ENCODE measurements at regions not wholly inside any gene's neighbourhood (a gene's known extent, or its start where the extent isn't known, plus 50 kb on each side); places are given as distances from the start of the nearest gene placed in this dataset.

GRCh38 chr17:77390870-77391269 is 250.1 kb downstream of the SEC14L1 start:
- no peaks in the 10 kb centered on the region; the same call in 1 of the 2 replicates for H3K9me3 ChIP-seq (ENCODE audit: control insufficient read depth, insufficient read depth, low read length)
- POLR2A ChIA-PET: interaction anchor here (1.2 to 1.8 kb wide), 4 partner anchors 8 to 34 kb away, joined by 3 to 10 read pairs (median 10); no protein-coding TSS in a partner anchor
- H3K27me3 ChIP-seq (ENCODE audit: control insufficient read depth, insufficient read depth, low read length): no peaks in the 10 kb centered on the region
- H3K4me3 ChIP-seq (ENCODE audit: low read depth, low read length): no peak overlapping the region
- peak overlapping the region; percentile 94 for H3K27ac ChIP-seq (ENCODE audit: low read depth, low read length)
- no peak for TF ChIP-seq CTCF (IDR thresholded peaks at IDR 0.05; ENCODE audit: low read depth, low read length)
- DNase-seq (ENCODE audit: low read depth, low spot score): no peak
- CTCF ChIA-PET: interaction anchor here (1.4 kb wide), 1 partner anchor 39 kb away, joined by 10 read pairs; no protein-coding TSS in a partner anchor

- Histone ChIP-seq H3K27ac (ENCODE audit: low read depth, low read length) (peak overlapping the region; percentile 94), H3K27me3 (ENCODE audit: control insufficient read depth, insufficient read depth, low read length) (no peaks in the 10 kb centered on the region), H3K4me3 (ENCODE audit: low read depth, low read length) (peak overlapping the region; percentile 21), H3K9me3 (ENCODE audit: control insufficient read depth, insufficient read depth, low read length) (no peaks in the 10 kb centered on the region; the same call in 1 of the 2 replicates)
- ChIA-PET CTCF (interaction anchor here (1.4 kb wide), 1 partner anchor 38 kb away, joined by 10 read pairs; no protein-coding TSS in a partner anchor), POLR2A (interaction anchor here (0.6 to 1.8 kb wide), 15 partner anchors 8 to 834 kb away, joined by 3 to 10 read pairs (median 5); no protein-coding TSS in a partner anchor)
- DNase-seq (ENCODE audit: low read depth, low spot score): peak; percentile 96
- TF ChIP-seq CTCF (IDR thresholded peaks at IDR 0.05; ENCODE audit: low read depth, low read length): no peak
Measured at GRCh38 chr17:77391668-77392375, 251.1 kb downstream of the SEC14L1 start.

GRCh38 chr17:77392376-77393273 is 251.9 kb downstream of the SEC14L1 start:
- H3K27me3 ChIP-seq (ENCODE audit: control insufficient read depth, insufficient read depth, low read length): no peaks in the 10 kb centered on the region
- H3K4me3 ChIP-seq (ENCODE audit: low read depth, low read length): peak overlapping the region; percentile 21
- H3K27ac ChIP-seq (ENCODE audit: low read depth, low read length): peak overlapping the region; percentile 94
- POLR2A ChIA-PET: interaction anchor here (0.6 to 1.8 kb wide), 7 partner anchors 7 to 73 kb away, joined by 3 to 10 read pairs (median 5); no protein-coding TSS in a partner anchor
- CTCF ChIA-PET: interaction anchor here (0.5 to 1.4 kb wide), 2 partner anchors 15 to 37 kb away, joined by 3 to 5 read pairs; no protein-coding TSS in a partner anchor
- H3K9me3 ChIP-seq (ENCODE audit: control insufficient read depth, insufficient read depth, low read length): no peaks in the 10 kb centered on the region; the same call in 1 of the 2 replicates
- TF ChIP-seq CTCF (IDR thresholded peaks at IDR 0.05; ENCODE audit: low read depth, low read length): no peak
- no peak for DNase-seq (ENCODE audit: low read depth, low spot score)

GRCh38 chr17:77393274-77393600 is 252.5 kb downstream of the SEC14L1 start:
- POLR2A ChIA-PET: no interaction called here
- Histone ChIP-seq H3K27ac (ENCODE audit: low read depth, low read length) (peak overlapping the region; percentile 94), H3K27me3 (ENCODE audit: control insufficient read depth, insufficient read depth, low read length) (no peaks in the 10 kb centered on the region), H3K9me3 (ENCODE audit: control insufficient read depth, insufficient read depth, low read length) (no peaks in the 10 kb centered on the region; the same call in 1 of the 2 replicates), H3K4me3 (ENCODE audit: low read depth, low read length) (no peak overlapping the region)
- DNase-seq (ENCODE audit: low read depth, low spot score): no peak
- TF ChIP-seq CTCF (IDR thresholded peaks at IDR 0.05; ENCODE audit: low read depth, low read length): no peak
- CTCF ChIA-PET: interaction anchor here (1.4 kb wide), 1 partner anchor 37 kb away, joined by 5 read pairs; no protein-coding TSS in a partner anchor
